ENCODE measurements at regions not wholly inside any gene's neighbourhood (a gene's known extent, or its start where the extent isn't known, plus 50 kb on each side); places are given as distances from the start of the nearest gene placed in this dataset.

- Histone ChIP-seq H3K4me3 (replicated peaks; ENCODE audit: low read depth, low read length) (no peak overlapping the region), H3K36me3 (ENCODE audit: control insufficient read depth, insufficient read depth, low read length) (no peaks in the 10 kb centered on the region), H3K27me3 (replicated peaks; ENCODE audit: control insufficient read depth, insufficient read depth, low read length) (no peaks in the 10 kb centered on the region)
- no peak for DNase-seq (ENCODE audit: extremely low read depth, insufficient read length)
- no peak for TF ChIP-seq CTCF (IDR thresholded peaks at IDR 0.05; ENCODE audit: insufficient read depth, low read length, poor library complexity, severe bottlenecking)
Measured at GRCh38 chr22:49090061-49090852, 737.4 kb downstream of the BRD1 start.

GRCh38 chr22:49088801-49089791 is 738.6 kb downstream of the BRD1 start:
- no peaks in the 10 kb centered on the region for H3K36me3 ChIP-seq (ENCODE audit: control insufficient read depth, insufficient read depth, low read length)
- no peak for TF ChIP-seq CTCF (IDR thresholded peaks at IDR 0.05; ENCODE audit: insufficient read depth, low read length, poor library complexity, severe bottlenecking)
- no peaks in the 10 kb centered on the region for H3K27me3 ChIP-seq (replicated peaks; ENCODE audit: control insufficient read depth, insufficient read depth, low read length)
- DNase-seq (ENCODE audit: extremely low read depth, insufficient read length) = no peak
- H3K4me3 ChIP-seq (replicated peaks; ENCODE audit: low read depth, low read length) = no peak overlapping the region

GRCh38 chr22:49087716-49088601 is 739.7 kb downstream of the BRD1 start:
- no peak for TF ChIP-seq CTCF (IDR thresholded peaks at IDR 0.05; ENCODE audit: insufficient read depth, low read length, poor library complexity, severe bottlenecking)
- Histone ChIP-seq H3K27me3 (replicated peaks; ENCODE audit: control insufficient read depth, insufficient read depth, low read length) (no peaks in the 10 kb centered on the region), H3K4me3 (replicated peaks; ENCODE audit: low read depth, low read length) (no peak overlapping the region), H3K36me3 (ENCODE audit: control insufficient read depth, insufficient read depth, low read length) (no peaks in the 10 kb centered on the region)
- no peak for DNase-seq (ENCODE audit: extremely low read depth, insufficient read length)

- Histone ChIP-seq H3K27me3 (replicated peaks; ENCODE audit: control insufficient read depth, insufficient read depth, low read length) (no peaks in the 10 kb centered on the region), H3K36me3 (ENCODE audit: control insufficient read depth, insufficient read depth, low read length) (no peaks in the 10 kb centered on the region), H3K4me3 (replicated peaks; ENCODE audit: low read depth, low read length) (no peak overlapping the region)
- no peak for DNase-seq (ENCODE audit: extremely low read depth, insufficient read length)
- no peak for TF ChIP-seq CTCF (IDR thresholded peaks at IDR 0.05; ENCODE audit: insufficient read depth, low read length, poor library complexity, severe bottlenecking)
Measured at GRCh38 chr22:49087198-49087597, 740.5 kb downstream of the BRD1 start.

- no peak for TF ChIP-seq CTCF (IDR thresholded peaks at IDR 0.05; ENCODE audit: insufficient read depth, low read length, poor library complexity, severe bottlenecking)
- H3K27me3 ChIP-seq (replicated peaks; ENCODE audit: control insufficient read depth, insufficient read depth, low read length) = no peaks in the 10 kb centered on the region
- H3K4me3 ChIP-seq (replicated peaks; ENCODE audit: low read depth, low read length) = no peak overlapping the region
- DNase-seq (ENCODE audit: extremely low read depth, insufficient read length) = no peak
- no peaks in the 10 kb centered on the region for H3K36me3 ChIP-seq (ENCODE audit: control insufficient read depth, insufficient read depth, low read length)
Measured at GRCh38 chr22:49086606-49087157, 741.0 kb downstream of the BRD1 start.
